NCI-H446 (cell line): ENCODE measurements at regions not wholly inside any gene's neighbourhood (a gene's known extent, or its start where the extent isn't known, plus 50 kb on each side); places are given as distances from the start of the nearest gene placed in this dataset.
"Not testable (repeated sequence)": the region's sequence is repeated elsewhere in the genome, so short reads cannot be mapped to it uniquely, and the experiment has no call there.

Experiments used
- DNase-seq, 2 experiments: peaks; one replicate each; lab custom pipeline; 2025; lab: John Stamatoyannopoulos, UW

DNA sequence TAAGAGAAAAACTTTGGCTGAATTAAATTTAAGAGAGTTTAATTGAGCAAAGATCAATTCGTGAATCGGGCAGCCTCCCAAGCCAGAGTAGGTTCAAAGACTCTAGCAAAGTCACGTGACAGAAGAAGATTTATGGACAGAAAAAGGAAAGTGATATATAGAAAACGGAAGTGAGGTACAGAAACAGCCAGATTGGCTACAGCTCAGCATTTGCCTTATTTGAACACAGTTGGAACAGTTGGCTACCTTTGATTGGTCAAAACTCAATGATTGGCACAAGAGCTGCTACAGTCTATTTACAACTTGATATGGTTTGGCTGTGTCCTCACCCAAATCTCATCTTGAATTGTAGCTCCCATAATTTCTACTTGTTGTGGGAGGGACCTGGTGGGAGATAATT is 102.6 kb downstream of the PLG start:
- DNase-seq: no peak

DNA sequence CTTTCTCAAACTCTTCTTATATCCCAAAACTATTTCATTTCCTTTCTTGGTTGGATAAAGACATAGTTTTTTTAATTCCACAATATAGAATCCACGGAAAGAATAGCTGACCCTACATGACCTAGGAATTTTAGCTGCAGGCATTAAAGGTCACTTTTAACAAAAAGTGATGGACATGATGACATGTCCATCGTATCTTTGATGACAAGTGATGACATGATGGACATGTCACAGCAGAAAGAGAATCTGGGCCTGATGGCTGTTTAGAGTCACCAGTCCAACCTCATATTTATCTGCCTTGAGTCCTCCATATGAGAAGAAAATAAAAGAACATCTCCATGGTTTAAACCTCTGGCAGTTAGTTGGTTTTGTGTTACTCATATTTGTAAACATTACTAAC is 106.2 kb downstream of the PLG start:
- no peak for DNase-seq

DNA sequence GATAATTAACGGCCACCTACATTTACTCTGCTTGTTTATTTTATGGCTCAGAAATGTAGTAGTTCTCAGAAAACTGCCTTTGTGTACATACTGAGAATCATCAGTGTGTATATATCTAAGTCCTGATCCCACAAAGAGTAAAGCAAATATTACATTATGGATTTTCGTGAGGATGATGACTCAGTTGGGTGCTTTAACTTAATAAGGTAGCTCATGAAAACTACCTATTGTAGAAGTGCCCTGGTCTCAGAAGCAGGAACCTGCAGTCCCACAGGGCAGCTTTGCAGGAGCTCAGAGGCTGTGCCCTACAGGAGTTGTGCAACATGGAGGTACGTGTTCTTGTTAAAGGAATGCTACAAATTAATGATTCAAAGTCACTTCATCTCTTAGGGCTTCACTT is 108.2 kb downstream of the PLG start:
- DNase-seq: no peak

DNA sequence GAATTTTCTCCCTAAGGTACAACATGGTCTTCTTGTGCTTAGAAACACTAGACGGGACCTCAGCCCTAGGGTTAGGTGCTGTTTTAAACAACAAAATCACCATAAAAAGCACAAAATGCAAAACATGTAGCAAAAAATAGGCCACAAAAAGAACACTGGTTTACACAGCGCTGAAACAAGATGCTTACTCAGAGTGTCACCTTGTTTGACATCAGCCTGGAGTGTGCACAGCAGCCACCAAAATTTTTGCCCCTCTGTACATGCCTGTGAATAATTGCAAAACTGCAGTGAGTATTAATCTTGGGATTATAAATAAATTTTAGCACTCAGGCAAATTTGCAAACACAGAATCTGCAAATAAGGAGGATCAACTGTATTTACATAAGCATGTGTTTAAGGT is 110.1 kb downstream of the PLG start:
- no peak for DNase-seq

DNA sequence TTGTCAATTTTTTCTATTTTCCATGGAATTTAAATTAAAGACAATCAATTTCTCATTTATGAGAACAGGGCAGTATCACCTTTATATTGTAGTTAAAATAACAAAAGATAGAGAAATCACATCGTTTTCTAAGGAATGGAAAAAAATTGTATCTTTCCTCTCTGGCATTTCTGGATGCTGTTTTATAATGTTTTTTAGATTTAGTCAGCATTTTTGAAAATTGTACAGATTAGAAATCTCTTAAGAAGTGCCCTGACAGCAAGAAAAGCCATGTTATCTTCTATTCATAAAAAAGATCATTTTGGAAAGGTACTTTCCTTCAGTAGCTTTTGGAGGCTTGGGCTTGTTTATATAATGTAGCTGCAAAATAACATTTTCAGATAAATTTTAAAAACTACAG is 116.9 kb downstream of the PLG start:
- no peak for DNase-seq

DNA sequence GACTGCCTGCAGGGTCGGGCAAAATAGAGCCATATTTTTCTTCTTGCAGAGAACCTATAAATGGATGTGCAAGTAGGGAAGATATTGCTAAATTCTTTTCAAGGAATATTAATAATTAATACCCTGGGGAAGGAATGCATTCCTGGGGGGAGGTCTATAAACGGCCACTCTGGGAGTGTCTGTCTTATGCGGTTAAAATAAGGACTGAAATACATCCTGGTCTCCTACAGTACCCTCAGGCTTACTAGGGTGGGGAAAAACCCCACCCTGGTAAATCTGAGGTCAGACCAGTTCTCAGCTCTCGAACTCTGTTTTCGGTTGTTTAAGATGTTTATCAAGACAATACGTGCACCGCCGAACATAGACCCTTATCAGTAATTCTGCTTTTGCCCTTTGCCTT is 118.6 kb downstream of the PLG start:
- not testable (repeated sequence) for DNase-seq

DNA sequence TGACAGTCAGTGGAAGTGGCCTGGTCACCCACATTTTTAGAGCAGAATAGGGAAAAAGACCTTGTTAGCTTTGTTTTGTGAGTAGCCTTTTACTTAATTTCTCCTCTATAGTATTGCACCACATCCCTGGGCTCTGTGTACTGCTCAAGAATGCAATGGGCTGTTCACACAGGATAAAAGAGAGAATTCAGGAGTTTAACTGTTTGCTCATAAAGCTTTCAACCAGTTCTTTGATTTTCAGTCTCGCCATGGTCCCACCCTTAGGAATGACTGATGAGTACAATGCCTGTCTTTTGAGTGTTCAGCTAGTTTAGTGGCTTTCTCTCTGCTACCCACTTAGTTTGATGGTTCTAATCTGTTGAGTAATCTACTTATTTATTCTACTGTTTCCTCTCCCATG is 129.7 kb downstream of the PLG start:
- DNase-seq: no peak

DNA sequence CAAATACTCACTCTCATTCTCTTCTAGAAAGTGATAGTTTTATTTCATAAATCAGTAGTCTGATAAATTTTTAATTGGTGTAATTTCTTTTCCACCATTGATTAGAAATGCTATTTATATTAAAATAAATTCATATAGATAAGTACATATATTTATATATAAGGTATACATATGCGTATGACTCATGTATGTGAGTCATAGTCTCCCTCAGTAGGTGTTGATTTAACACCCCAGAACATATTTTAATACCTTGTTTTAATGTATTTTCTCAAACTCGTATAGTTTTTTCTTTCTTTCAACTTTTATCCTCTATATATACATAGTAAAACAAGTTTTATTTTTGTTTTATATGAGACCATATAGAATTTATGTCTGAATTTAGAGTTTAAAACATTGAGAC is 130.4 kb downstream of the PLG start:
- DNase-seq: no peak

DNA sequence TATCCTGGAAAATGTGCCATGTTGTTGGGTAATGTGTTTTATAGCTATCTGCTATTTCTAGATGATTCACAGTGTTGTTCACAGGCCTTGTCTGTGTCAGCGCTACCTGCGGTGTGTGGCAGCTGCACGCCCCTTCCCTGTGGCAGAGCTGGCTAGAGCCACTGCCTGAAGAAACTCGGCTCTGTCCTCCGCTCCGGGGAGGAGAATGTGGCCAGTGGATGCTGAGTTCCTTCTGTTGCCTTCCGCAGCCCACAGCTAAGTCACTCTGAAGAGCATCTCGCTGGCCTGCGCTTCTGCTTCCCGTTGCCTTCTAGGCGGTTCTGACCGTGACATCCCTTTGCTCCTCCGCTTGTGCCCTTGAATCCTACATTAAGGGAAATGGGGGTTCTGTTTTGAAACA is 135.1 kb downstream of the PLG start:
- DNase-seq: no peak

DNA sequence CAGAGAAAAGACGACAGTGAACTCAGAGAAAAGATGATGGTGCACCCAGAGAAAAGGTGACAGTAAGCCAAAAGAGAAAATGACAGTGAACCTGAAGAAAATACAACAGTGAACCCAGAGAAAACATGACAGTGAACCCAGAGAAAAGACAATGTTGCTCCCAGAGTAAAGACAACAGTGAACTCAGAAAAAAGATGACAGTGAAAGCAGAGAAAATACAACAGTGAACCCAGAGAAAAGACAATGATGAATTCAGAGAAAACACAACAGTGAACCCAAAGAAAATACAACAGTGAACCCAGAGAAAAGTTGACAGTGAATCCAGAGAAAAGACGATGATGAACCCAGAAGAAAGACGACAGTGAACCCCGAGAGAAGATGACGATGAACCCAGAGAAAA is 140.5 kb upstream of the MAP3K4 start:
- DNase-seq: no peak

DNA sequence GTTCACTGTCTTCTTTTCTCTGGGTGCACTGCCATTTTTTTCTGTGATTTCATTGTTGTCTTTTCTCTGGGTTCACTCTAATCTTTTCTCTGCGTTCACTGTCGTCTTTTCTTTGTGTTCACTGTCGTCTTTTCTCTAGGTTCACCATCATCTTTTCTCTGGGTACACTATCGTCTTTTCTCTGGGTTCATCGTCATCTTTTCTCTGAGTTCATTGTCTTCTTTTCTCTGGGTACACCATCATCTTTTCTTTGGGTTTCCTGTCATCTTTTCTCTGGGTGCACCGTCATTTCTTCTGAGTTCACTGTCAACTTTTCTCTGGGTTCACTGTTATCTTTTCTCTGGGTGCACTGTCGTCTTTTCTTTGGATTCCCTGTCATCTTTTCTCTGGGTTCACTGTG is 137.6 kb upstream of the MAP3K4 start:
- DNase-seq: no peak

DNA sequence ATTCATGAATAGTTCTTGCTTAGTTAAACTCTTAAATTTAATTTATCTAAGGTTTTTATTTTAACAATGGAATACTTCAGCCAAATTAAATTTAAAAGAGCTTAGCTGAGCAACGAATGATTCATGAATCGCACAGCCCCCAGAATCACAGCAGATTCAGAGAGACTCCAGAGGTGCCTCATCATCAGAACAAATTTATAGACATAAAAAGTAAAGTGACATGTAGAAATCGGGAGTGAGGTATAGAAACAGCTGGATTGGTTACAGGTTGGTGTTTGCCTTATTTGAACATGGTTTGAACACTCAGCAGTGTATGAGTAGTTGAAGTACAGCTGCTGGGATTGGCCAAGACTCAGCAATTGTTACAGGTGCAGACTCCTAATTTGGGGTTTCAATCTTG is 132.7 kb upstream of the MAP3K4 start:
- no peak for DNase-seq

DNA sequence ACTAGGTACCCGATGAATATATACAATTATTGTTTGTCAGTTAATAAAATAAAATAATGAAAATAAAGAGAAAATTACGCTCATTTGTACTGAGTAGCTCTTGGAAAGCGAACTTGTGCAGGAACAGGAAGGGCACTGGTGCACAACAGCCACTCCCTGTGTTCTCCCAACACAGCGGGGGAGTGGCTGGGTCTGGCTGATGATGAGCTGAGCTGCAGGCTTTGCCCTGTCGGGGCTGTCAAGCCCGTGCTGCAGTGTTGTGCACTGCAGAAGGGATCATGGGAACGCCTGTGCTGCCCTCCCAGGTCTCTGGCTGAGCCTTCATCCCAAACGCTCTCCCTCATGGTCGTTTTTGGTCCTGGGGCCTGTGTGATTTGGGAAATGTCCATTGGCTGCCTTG is 131.7 kb upstream of the MAP3K4 start:
- no peak for DNase-seq

DNA sequence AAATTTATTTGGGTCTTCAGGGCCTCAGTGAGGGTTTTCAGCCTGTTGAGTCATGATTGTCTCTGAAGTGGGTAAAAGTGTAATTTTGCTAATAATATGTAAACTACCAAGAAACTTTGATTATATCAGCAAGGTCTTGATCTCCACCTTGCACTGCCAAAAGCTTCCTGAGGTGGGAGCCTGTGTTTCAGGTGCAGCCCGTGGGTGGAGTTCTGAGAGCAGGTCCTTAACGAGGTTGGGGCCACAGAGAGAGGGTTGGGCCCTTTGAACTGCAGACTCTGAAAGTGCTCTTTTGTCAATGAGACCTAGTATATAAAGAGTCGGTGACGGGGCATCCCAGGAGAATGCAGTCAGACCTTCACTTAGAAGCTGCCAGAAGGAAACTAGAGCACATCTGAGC is 129.7 kb upstream of the MAP3K4 start:
- no peak for DNase-seq

DNA sequence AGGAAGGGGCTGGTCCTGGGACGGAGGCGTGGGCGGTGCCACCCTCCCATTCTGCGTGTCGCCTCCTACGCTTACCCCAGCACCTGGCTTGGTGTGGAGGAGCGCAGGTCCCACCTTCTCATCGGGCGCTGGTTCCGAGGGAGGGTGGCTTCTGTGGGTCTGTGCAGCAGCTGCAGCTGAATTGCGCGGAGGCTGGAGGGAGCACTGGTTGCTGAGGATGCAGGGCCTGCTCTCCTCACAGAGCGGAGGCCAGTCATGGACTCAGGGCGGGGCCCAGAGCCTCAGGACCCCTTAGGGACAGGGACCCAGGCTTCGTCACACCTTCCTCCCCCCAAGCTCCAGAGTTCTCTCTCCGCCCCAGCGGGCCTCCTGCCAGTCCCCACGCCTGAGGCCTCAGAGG is 127.8 kb upstream of the MAP3K4 start:
- no peak for DNase-seq

DNA sequence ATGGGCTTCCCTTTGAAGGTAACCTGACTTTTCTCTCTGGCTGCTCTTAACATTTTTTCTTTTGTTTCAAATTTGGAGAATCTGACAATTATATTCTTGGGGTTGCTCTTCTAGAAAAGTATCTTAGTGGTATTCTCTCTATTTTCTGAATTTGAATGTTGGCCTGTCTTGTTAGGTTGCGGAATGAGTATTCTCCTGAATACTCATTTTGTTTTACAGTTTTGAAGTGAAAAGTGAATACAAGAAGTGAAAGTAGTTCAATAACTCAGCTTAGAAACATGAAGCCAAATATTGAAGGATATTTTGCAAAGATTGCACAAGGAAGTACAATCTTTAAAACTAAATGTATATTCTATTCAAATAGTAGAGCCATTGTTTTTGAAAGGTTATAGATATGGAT is 120.2 kb upstream of the MAP3K4 start:
- DNase-seq: no peak

DNA sequence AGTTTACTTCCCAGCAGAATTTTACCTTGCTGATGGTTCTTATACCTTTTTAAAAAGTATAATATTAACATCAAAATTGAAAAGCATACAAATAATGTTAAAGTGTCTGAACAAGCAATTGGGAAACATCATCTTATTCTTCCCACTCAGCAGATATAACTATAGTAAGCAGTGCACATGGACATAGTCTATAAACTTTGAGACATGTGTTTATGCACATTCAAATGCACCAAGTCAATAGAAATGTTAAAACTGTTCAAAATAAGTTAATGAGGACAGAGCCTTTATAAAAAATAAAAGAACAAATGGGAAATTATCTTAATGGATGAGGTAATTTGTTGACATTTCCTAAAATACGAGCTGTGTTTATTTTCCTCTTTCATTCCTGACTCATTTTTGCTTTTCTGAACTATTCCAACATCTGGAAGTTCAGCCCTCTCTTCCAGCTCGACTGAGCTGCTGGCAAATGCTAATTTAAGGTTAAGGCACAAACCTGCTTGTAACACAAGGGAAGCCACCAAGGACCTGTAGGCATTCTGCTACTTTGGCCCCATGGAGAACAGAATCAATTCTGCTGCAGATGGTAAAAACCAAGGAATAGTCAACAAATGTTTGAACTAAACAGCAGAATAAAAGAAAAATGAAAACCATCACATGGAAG is 110.3 kb upstream of the MAP3K4 start:
- no peak for DNase-seq

DNA sequence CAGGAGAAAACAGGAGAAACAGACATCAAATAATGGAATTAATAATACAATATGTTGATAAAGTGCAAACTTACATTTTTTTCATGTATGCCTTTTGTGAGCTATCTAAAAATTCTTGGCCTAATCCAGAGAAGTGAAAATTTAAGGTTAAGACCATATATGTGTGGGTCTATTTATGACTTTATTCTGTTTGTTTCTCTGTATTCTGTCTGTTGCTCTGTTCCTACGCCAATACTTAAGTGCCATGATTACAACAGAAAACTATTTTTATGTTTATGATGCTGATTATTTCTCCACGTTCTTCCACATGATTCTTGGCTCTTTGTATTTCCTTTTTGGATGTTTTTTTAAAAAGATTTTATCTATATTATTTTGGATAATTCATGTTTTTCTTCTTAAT is 109.6 kb upstream of the MAP3K4 start:
- no peak for DNase-seq

DNA sequence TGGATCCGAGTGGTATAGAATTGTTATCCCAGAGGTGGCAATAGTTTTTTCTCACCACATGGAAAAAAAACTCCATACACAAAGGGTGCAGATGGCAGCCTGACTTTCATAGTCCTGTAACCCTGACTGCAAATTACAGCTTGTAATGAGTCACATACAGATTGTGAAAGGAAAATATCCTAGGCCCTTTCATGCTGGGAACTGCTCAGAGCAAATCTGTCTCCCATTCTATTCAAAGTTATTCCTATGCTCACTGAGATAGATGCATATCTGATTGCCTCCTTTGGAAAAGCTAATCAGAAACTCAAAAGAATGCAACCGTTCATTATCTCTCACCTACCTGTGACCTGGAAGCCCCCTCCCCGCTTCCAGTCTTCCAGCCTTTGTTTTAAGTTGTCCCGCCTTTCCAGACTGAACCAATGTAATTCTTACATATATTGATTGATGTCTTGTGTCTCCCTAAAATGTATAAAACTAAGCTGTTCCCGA is 108.7 kb upstream of the MAP3K4 start:
- DNase-seq: peak in 1 of 2 experiments; percentile 35

DNA sequence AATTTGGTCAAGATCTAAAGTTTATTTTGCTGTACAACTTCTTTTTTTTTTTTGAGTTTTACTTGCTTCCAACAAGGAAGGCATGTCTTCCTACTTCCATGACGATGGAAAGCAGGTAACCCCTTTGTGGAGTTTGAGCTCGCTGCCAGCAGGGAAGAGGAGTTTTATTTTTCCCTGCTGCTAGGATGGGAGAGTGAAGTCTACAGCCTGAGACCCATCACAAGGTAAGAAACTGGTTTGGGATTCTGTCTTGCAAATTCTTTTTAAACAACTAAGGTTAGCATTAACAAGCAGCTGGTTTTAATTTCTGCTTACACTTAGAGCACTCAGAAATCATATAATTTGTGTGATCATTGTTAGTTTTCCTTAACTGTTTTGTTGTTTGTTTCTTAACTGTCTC is 108.0 kb upstream of the MAP3K4 start:
- no peak for DNase-seq

DNA sequence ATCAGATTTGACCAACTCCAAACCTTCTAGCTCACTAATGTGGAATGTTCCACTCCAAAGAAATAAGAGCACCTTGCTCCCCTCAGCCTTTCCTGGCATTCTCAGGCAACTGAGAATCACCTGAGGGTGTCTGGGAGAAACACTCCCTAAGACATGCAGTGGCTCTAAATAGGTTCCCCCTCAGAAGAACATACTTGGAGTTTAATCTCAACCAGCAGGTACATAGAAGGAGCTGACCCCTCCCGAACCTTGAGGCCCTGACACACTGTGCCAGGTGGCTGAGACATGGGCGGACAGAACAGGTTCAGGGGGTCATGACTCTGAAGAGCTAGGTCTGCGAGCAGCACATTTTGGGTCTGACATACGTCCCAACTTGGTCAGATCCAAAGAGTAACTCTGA is 107.6 kb upstream of the MAP3K4 start:
- no peak for DNase-seq

DNA sequence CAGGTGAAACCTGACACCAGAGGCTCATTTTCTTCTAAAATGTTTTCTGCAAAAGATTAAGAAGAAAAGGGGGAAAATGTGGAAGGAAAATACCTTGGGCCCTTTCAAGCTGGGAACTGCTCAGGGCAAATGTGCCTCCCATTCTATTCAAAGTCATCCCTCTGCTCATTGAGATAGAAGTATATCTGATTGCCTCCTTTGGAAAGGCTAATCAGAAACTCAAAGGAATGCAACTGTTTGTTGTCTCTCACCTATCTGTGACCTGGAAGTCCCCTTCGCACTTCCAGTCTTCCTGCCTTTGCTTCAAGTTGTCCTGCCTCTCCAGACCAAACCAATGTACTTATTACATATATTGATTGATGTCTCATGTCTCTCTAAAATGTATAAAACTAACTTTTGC is 102.4 kb upstream of the MAP3K4 start:
- not testable (repeated sequence) for DNase-seq

DNA sequence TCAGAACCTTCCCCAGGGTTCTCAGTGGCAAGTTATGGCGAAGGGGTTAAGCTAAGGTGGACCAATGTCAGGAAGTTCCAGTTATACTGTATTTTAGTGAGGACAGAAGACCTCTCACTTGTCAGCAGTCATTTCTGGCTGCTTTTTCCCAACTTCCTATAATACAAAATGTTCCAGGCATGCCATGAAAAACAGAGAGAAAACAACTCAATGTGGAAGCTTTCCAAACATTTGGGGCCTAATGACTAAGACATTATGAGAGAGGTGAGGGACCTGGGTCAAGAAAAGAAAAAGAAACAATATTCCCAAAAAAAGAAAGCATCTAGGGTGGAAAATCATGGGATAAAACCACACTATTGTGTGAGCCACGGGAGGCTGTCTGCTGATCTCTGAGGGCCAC is 99.9 kb upstream of the MAP3K4 start:
- no peak for DNase-seq

DNA sequence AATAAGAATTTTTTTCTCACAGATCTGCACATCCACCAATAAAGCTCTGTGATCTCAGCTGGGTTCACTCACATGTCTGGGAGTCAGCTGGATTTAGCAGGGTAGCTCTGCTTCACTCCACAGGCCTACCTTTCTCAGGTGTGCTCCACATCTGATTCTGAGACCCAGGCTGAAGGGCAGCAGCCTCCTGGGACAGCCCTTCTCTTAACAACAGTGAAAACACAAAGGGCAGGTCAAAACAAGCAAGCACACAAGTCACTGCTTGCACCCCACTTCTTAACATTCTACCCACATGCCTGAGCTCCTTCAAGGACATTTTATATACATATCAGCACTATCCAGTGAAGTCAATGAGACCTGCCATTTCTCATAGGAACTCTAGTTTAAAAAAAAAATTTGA is 96.0 kb upstream of the MAP3K4 start:
- no peak for DNase-seq
